ENCODE measurements at regions not wholly inside any gene's neighbourhood (a gene's known extent, or its start where the extent isn't known, plus 50 kb on each side); places are given as distances from the start of the nearest gene placed in this dataset.
"Not testable (repeated sequence)": the region's sequence is repeated elsewhere in the genome, so short reads cannot be mapped to it uniquely, and the experiment has no call there.

DNA sequence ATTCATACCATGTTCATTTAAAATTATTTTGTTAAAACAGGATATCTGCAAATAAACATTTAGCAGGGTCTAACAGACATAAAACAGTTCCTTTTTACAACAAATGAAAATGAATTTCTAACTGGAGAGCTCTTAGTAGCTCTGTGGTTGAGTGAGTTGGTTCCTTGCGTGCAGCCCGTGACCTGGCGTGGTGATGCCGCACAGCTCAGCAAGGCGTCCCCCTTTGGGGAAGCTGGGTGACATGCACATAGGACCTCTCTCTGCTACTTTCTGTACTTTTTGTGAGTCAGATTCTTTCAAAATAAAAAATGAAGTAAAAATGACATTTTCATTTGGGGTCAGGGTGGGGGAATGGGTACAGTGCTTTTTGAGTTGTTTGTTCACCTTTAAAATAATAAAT, 75.9 kb downstream of the NPIPB11 start:
- not testable (repeated sequence) for TF ChIP-seq MXI1 (IDR thresholded peaks at IDR 0.05; ENCODE audit: low read depth, low read length); STAT3 (IDR thresholded peaks at IDR 0.05; ENCODE audit: low read depth, low read length); TARDBP (IDR thresholded peaks at IDR 0.05; ENCODE audit: borderline replicate concordance); POLR2A (IDR thresholded peaks at IDR 0.05; ENCODE audit: low read depth, low read length)

Data from GM12878 (cell line).